CD14-positive monocyte (primary cell): ENCODE measurements at regions not wholly inside any gene's neighbourhood (a gene's known extent, or its start where the extent isn't known, plus 50 kb on each side); places are given as distances from the start of the nearest gene placed in this dataset.
"Not testable (repeated sequence)": the region's sequence is repeated elsewhere in the genome, so short reads cannot be mapped to it uniquely, and the experiment has no call there.

Experiments used
- DNase-seq, 3 donors: peaks; one replicate each; pipeline ENCODE4 v3.0.0-alpha.2; 2011 to 2022
- H2AFZ ChIP-seq: 2 replicates; pipeline ENCODE4 v1.6.0; 2012; ENCODE audit warnings: mild to moderate bottlenecking, low read depth, low read length, inconsistent platforms; ENCODE audit not compliant: insufficient read depth, poor library complexity, severe bottlenecking
- H3K27ac ChIP-seq, 2 donors: 1 replicate in 1 of 2; 2 replicates in 1 of 2; pipeline ENCODE4 v1.5.1; 2012 to 2013; ENCODE audit warnings: low read length in 2 of 2, control low read depth in 1 of 2, inconsistent platforms in 1 of 2, low read depth in 1 of 2, mild to moderate bottlenecking in 1 of 2
- H3K27me3 ChIP-seq, 2 donors: one replicate each; pipeline versions ENCODE4 v1.6.0 to v1.6.1; 2011 to 2013; ENCODE audit warnings: low read length in 2 of 2; ENCODE audit not compliant: control insufficient read depth in 2 of 2, insufficient read depth in 2 of 2
- H3K36me3 ChIP-seq, 2 donors: replicated peaks in 1 of 2; 1 replicate in 1 of 2; 2 replicates in 1 of 2; pipeline versions ENCODE4 v1.5.1 to v1.6.1; 2012 to 2013; ENCODE audit warnings: low read length in 2 of 2, control low read depth in 1 of 2, inconsistent platforms in 1 of 2, mild to moderate bottlenecking in 1 of 2; ENCODE audit not compliant: insufficient read depth in 2 of 2, control insufficient read depth in 1 of 2
- H3K4me1 ChIP-seq, 2 donors: 1 replicate in 1 of 2; 2 replicates in 1 of 2; pipeline versions ENCODE4 v1.5.1 to v1.6.1; 2012 to 2013; ENCODE audit warnings: low read length in 2 of 2, control low read depth in 1 of 2, inconsistent platforms in 1 of 2, mild to moderate bottlenecking in 1 of 2, moderate library complexity in 1 of 2; ENCODE audit not compliant: insufficient read depth in 2 of 2, control insufficient read depth in 1 of 2
- H3K4me2 ChIP-seq: replicated peaks from 2 replicates; pipeline ENCODE3; 2012; ENCODE audit warnings: low read length, moderate library complexity, mild to moderate bottlenecking; ENCODE audit not compliant: poor library complexity, severe bottlenecking; ENCODE audit errors: extremely low read depth
- H3K4me3 ChIP-seq, 3 experiments: fragments of 200-600 bp in 1 of 3; sonication (generic) in 1 of 3; replicated peaks in 1 of 3; 1 replicate in 2 of 3; 2 replicates in 1 of 3; pipeline ENCODE4 v1.5.1; 2011 to 2013; ENCODE audit warnings: low read length in 3 of 3, mild to moderate bottlenecking in 3 of 3, control low read depth in 2 of 3, low read depth in 2 of 3, inconsistent platforms in 1 of 3, moderate library complexity in 1 of 3
- H3K79me2 ChIP-seq: 2 replicates; pipeline ENCODE4 v1.6.0; 2012; ENCODE audit warnings: mild to moderate bottlenecking, control low read depth, inconsistent platforms, low read length, moderate library complexity; ENCODE audit not compliant: insufficient read depth
- H3K9ac ChIP-seq: 2 replicates; pipeline ENCODE4 v1.6.0; 2017; ENCODE audit warnings: low read length, mild to moderate bottlenecking; ENCODE audit not compliant: insufficient read depth, poor library complexity, severe bottlenecking
- H3K9me3 ChIP-seq, 2 donors: replicated peaks in 1 of 2; 1 replicate in 1 of 2; 2 replicates in 1 of 2; pipeline versions ENCODE4 v1.5.1 to v1.6.1; 2012 to 2013; ENCODE audit warnings: low read length in 2 of 2, control low read depth in 1 of 2; ENCODE audit not compliant: control insufficient read depth in 1 of 2, insufficient read depth in 1 of 2
- H4K20me1 ChIP-seq: 2 replicates; pipeline ENCODE4 v1.6.0; 2012; ENCODE audit warnings: mild to moderate bottlenecking, low read length, control low read depth, moderate library complexity; ENCODE audit not compliant: insufficient read depth
- H3K27ac Mint-ChIP-seq, 7 donors: one replicate each; pipeline ENCODE4 v1.8.0; 2020; ENCODE audit warnings: mild to moderate bottlenecking in 7 of 7, mixed read lengths in 7 of 7, moderate library complexity in 6 of 7, inconsistent platforms in 2 of 7
- H3K27me3 Mint-ChIP-seq, 3 donors: one replicate each; pipeline ENCODE4 v1.8.0; 2021 to 2022; ENCODE audit warnings: low read depth in 3 of 3, mild to moderate bottlenecking in 3 of 3, mixed read lengths in 3 of 3, moderate library complexity in 3 of 3, inconsistent platforms in 1 of 3
- H3K36me3 Mint-ChIP-seq, 2 donors: one replicate each; pipeline ENCODE4 v1.8.0; 2020; ENCODE audit warnings: mixed read lengths in 2 of 2, inconsistent platforms in 1 of 2, mild to moderate bottlenecking in 1 of 2
- H3K4me1 Mint-ChIP-seq: one replicate; pipeline ENCODE4 v1.8.0; 2020; ENCODE audit warnings: mild to moderate bottlenecking, mixed read lengths
- H3K4me3 Mint-ChIP-seq, 2 donors: one replicate each; pipeline ENCODE4 v1.8.0; 2020; ENCODE audit warnings: mild to moderate bottlenecking in 2 of 2, mixed read lengths in 2 of 2, moderate library complexity in 1 of 2
- H3K9me3 Mint-ChIP-seq, 7 donors: one replicate each; pipeline ENCODE4 v1.8.0; 2020 to 2022; ENCODE audit warnings: mixed read lengths in 7 of 7, mild to moderate bottlenecking in 6 of 7, moderate library complexity in 6 of 7, inconsistent platforms in 2 of 7
- WGBS: methylation state at CpG from one replicate; pipeline ENCODE4 v1.1.5; 2013; ENCODE audit warnings: missing lambda C conversion rate; ENCODE audit not compliant: insufficient coverage; 5-methylcytosine and 5-hydroxymethylcytosine counted together
- intact Hi-C, 2 donors: fragments of 100-400 bp; cut with micrococcal nuclease; formaldehyde crosslinking; loops; one replicate each; pipeline versions ENCODE4 v1.15.0 to v1.15.1; 2023
- TF ChIP-seq, protein P1 (sequence below): fragments of 200-600 bp; IDR thresholded peaks from one replicate; pipeline ENCODE4 v1.8.0; 2022; ENCODE audit warnings: antibody characterized with exemption, mild to moderate bottlenecking

- Histone ChIP-seq H3K79me2 (no peaks in the 10 kb centered on the region), H4K20me1 (no peaks in the 10 kb centered on the region), H3K4me2 (no peak overlapping the region), H3K4me1 (no peaks in the 10 kb centered on the region), H3K9ac (no peak overlapping the region), H3K27me3 (no peaks in the 10 kb centered on the region), H3K4me3 (no peak overlapping the region), H3K36me3 (no peaks in the 10 kb centered on the region), H3K27ac (no peak overlapping the region), H2AFZ (no peak overlapping the region), H3K9me3 (peaks cover 8 to 14% of the 10 kb centered on the region in 2 donors)
- Mint-ChIP-seq H3K9me3 (peaks cover 0 to 16% (median 4%) of the 10 kb centered on the region in 7 donors), H3K27me3 (no peaks in the 10 kb centered on the region), H3K27ac (no peak overlapping the region), H3K36me3 (no peaks in the 10 kb centered on the region), H3K4me1 (no peaks in the 10 kb centered on the region), H3K4me3 (no peak overlapping the region)
- WGBS = 75% methylated on average over 2 of the region's 2 CpGs
- DNase-seq = no peak
- TF ChIP-seq, protein P1, sequence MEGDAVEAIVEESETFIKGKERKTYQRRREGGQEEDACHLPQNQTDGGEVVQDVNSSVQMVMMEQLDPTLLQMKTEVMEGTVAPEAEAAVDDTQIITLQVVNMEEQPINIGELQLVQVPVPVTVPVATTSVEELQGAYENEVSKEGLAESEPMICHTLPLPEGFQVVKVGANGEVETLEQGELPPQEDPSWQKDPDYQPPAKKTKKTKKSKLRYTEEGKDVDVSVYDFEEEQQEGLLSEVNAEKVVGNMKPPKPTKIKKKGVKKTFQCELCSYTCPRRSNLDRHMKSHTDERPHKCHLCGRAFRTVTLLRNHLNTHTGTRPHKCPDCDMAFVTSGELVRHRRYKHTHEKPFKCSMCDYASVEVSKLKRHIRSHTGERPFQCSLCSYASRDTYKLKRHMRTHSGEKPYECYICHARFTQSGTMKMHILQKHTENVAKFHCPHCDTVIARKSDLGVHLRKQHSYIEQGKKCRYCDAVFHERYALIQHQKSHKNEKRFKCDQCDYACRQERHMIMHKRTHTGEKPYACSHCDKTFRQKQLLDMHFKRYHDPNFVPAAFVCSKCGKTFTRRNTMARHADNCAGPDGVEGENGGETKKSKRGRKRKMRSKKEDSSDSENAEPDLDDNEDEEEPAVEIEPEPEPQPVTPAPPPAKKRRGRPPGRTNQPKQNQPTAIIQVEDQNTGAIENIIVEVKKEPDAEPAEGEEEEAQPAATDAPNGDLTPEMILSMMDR = no peak
- intact Hi-C loops = no loop called here
Observed at GRCh38 chr12:90455756-90456155, 499.2 kb downstream of the CCER1 start.

GRCh38 chr12:90449611-90450010 is 505.4 kb downstream of the CCER1 start:
- Histone ChIP-seq H2AFZ (no peak overlapping the region), H3K79me2 (no peaks in the 10 kb centered on the region), H3K27me3 (no peaks in the 10 kb centered on the region), H4K20me1 (no peaks in the 10 kb centered on the region), H3K4me3 (no peak overlapping the region), H3K4me2 (no peak overlapping the region), H3K9me3 (peaks cover 6 to 12% of the 10 kb centered on the region in 2 donors), H3K9ac (no peak overlapping the region), H3K36me3 (no peaks in the 10 kb centered on the region), H3K27ac (no peak overlapping the region), H3K4me1 (no peaks in the 10 kb centered on the region)
- Mint-ChIP-seq H3K27ac (no peak overlapping the region), H3K27me3 (no peaks in the 10 kb centered on the region), H3K4me3 (no peak overlapping the region), H3K9me3 (peaks cover 4 to 18% (median 16%) of the 10 kb centered on the region in 7 donors), H3K4me1 (no peaks in the 10 kb centered on the region), H3K36me3 (no peaks in the 10 kb centered on the region)
- no peak for DNase-seq
- intact Hi-C loops = no loop called here
- TF ChIP-seq, protein P1 = no peak

DNA sequence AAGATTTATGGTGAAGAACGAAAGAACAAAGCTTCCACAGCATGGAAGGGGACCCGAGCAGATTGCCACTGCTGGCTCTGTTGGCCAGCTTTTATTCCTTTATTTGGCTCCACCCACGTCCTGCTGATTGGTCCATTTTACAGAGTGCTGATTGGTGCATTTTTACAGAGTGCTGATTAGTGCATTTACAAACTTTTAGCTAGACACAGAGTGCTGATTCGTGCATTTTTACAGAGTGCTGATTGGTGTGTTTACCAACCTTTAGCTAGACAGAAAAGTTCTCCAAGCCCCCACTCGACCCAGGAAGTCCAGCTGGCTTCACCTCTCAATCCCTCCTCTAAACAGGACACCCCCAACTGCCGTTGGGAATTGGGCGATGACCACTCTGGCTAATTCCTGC is 511.5 kb downstream of the CCER1 start:
- H3K9me3 ChIP-seq = peaks cover 24% of the 10 kb centered on the region in 2 donors
- H3K27ac ChIP-seq, H3K4me1 Mint-ChIP-seq, H3K4me3 Mint-ChIP-seq, DNase-seq, H2AFZ ChIP-seq, H3K27ac Mint-ChIP-seq, intact Hi-C loops, H3K4me1 ChIP-seq, H3K36me3 Mint-ChIP-seq, H3K9ac ChIP-seq, H3K79me2 ChIP-seq, H3K4me2 ChIP-seq, H4K20me1 ChIP-seq, H3K4me3 ChIP-seq, H3K36me3 ChIP-seq, H3K27me3 Mint-ChIP-seq, H3K27me3 ChIP-seq: not testable (repeated sequence)
- peaks cover 6 to 29% (median 22%) of the 10 kb centered on the region in 7 donors for H3K9me3 Mint-ChIP-seq
- WGBS = 77% methylated on average over 2 of the region's 7 CpGs
